Upper lobe of left lung (tissue), 6 donors: ENCODE measurements at regions not wholly inside any gene's neighbourhood (a gene's known extent, or its start where the extent isn't known, plus 50 kb on each side); places are given as distances from the start of the nearest gene placed in this dataset.

Source experiments
- ATAC-seq, 2 donors: fragments of 200-7000 bp; cut with Tn5 transposase; one replicate each; pipeline ENCODE4 v1.9.1; 2022; ENCODE audit warnings: mild to moderate bottlenecking in 2 of 2, moderate library complexity in 2 of 2; ENCODE audit not compliant: low FRiP score in 2 of 2
- DNase-seq, 2 donors: peaks; one replicate each; pipeline ENCODE4 v3.0.0-alpha.2; 2019 to 2020
- H3K27ac ChIP-seq, 4 donors: fragments of 200-600 bp; sonication (generic); one replicate each; pipeline ENCODE4 v1.5.1; 2016 to 2019
- H3K27me3 ChIP-seq, 4 donors: fragments of 200-600 bp; sonication (generic); one replicate each; pipeline ENCODE4 v1.5.1; 2017 to 2019
- H3K36me3 ChIP-seq, 4 donors: fragments of 200-600 bp; sonication (generic); one replicate each; pipeline ENCODE4 v1.5.1; 2016 to 2019
- H3K4me1 ChIP-seq, 4 donors: fragments of 200-600 bp; sonication (generic); one replicate each; pipeline ENCODE4 v1.5.1; 2018 to 2019
- H3K4me3 ChIP-seq, 4 donors: fragments of 200-600 bp; sonication (generic); one replicate each; pipeline ENCODE4 v1.5.1; 2017 to 2019; ENCODE audit warnings: mild to moderate bottlenecking in 2 of 4, moderate library complexity in 1 of 4
- H3K9me3 ChIP-seq, 4 donors: fragments of 200-600 bp; sonication (generic); one replicate each; pipeline ENCODE4 v1.5.1; 2018 to 2019
- EP300 ChIP-seq, 4 donors: sonication (generic); formaldehyde crosslinking; IDR thresholded peaks; one replicate each; pipeline ENCODE4 v1.5.1; 2017; ENCODE audit warnings: antibody characterized with exemption in 4 of 4, control low read depth in 2 of 4
- POLR2A ChIP-seq, 4 donors: fragments of 450-650 bp; IDR thresholded peaks; one replicate each; pipeline ENCODE4 v1.5.1; 2016 to 2017; ENCODE audit warnings: antibody characterized with exemption in 4 of 4, mild to moderate bottlenecking in 2 of 4
- POLR2AphosphoS5 ChIP-seq, 2 donors: sonication (generic); formaldehyde crosslinking; IDR thresholded peaks; one replicate each; pipeline ENCODE4 v1.5.1; 2017; ENCODE audit warnings: antibody characterized with exemption in 2 of 2
- WGBS, 2 donors: methylation state at CpG; one replicate each; pipeline ENCODE4 v1.1.5; 2017 to 2018; 5-methylcytosine and 5-hydroxymethylcytosine counted together
- TF ChIP-seq, protein P1 (sequence below), 6 experiments: fragments of 450-650 bp in 4 of 6; fragments of 200-600 bp in 2 of 6; sonication (generic) in 2 of 6; IDR thresholded peaks; one replicate each; pipeline ENCODE4 v1.5.1; 2016 to 2019; ENCODE audit warnings: antibody characterized with exemption in 6 of 6
- donor health status: DM: no; HTN: no; CAD: no; lungs with moderate emphysema.
- donor health status: DM: no; HTN: yes; CAD: no; lungs with severe emphysema.

DNA sequence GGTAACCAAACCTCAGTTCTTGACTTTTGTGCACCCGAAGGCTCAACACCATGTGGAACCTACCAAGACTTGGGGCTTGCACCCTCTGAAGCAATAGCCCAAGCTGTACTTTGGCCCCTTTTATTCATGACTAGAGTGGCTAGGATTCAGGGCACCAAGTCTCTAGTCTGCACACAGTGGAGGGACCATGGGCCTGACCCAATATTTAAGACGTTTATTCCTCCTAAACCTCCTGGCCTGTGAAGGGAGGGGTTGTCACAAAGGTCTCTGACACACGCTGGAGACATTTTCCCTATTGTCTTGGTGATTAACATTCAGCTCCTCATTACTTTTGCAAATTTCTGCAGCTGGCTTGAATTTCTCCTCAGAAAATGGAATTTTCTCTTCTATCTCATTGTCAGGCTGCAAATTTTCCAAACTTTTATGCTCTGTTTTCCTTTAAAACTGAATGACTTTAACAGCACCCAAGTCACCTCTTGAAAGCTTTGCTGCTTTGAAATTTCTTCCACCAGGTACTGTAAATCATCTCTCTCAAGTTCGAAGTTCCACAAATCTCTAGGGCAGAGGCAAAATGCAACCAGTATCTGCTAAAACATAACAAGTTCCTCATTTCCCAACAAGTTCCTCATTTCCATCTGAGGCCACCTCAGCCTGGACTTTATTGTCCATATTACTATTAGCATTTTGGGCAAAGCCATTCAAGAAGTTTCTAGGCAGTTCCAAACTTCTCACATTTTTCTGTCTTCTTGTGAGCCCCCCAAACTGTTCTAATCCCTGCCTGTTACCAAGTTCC lies 481.4 kb upstream of the BTBD3 start:
- Histone ChIP-seq H3K27me3 (no peaks in the 10 kb centered on the region), H3K36me3 (no peaks in the 10 kb centered on the region), H3K4me3 (no peak overlapping the region), H3K9me3 (peaks cover 0 to 6% (median 0%) of the 10 kb centered on the region in 4 donors), H3K4me1 (no peaks in the 10 kb centered on the region), H3K27ac (no peak overlapping the region)
- no peak for ATAC-seq
- WGBS, 2 donors = 66 to 73% methylated on average over 4 of the region's 4 CpGs
- TF ChIP-seq POLR2AphosphoS5 (IDR thresholded peaks at IDR 0.05) = no peak
- TF ChIP-seq EP300 (IDR thresholded peaks at IDR 0.05) = no peak
- TF ChIP-seq, protein P1, sequence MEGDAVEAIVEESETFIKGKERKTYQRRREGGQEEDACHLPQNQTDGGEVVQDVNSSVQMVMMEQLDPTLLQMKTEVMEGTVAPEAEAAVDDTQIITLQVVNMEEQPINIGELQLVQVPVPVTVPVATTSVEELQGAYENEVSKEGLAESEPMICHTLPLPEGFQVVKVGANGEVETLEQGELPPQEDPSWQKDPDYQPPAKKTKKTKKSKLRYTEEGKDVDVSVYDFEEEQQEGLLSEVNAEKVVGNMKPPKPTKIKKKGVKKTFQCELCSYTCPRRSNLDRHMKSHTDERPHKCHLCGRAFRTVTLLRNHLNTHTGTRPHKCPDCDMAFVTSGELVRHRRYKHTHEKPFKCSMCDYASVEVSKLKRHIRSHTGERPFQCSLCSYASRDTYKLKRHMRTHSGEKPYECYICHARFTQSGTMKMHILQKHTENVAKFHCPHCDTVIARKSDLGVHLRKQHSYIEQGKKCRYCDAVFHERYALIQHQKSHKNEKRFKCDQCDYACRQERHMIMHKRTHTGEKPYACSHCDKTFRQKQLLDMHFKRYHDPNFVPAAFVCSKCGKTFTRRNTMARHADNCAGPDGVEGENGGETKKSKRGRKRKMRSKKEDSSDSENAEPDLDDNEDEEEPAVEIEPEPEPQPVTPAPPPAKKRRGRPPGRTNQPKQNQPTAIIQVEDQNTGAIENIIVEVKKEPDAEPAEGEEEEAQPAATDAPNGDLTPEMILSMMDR (IDR thresholded peaks at IDR 0.05) = no peak
- no peak for TF ChIP-seq POLR2A (IDR thresholded peaks at IDR 0.05)
- no peak for DNase-seq

DNA sequence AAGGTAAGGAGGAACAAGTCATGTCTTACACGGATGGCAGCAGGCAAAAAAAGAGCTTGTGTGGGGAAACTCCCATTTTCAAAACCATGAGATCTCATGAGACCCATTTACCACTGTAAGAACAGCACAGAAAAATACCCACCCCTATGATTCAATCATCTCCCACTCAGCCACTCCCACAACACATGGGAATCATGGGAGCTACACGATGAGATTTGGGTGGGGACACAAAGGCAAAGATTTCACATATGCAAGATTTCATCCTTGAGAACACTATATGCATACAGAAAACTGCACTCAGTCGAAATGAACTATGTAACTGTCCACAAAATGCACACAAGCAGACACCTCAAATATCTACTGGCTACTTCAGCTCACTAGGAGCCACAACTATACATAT lies 480.6 kb upstream of the BTBD3 start:
- H3K27ac ChIP-seq = no peak overlapping the region
- no peaks in the 10 kb centered on the region for H3K27me3 ChIP-seq
- peaks cover 0 to 6% (median 0%) of the 10 kb centered on the region in 4 donors for H3K9me3 ChIP-seq
- 82 to 86% methylated on average over 3 of the region's 3 CpGs for WGBS, 2 donors
- DNase-seq (no peak), ATAC-seq (no peak)
- TF ChIP-seq POLR2A (IDR thresholded peaks at IDR 0.05) (no peak), EP300 (IDR thresholded peaks at IDR 0.05) (no peak), POLR2AphosphoS5 (IDR thresholded peaks at IDR 0.05) (no peak)
- TF ChIP-seq, protein P1 (IDR thresholded peaks at IDR 0.05) = no peak
- H3K4me1 ChIP-seq = no peaks in the 10 kb centered on the region
- no peak overlapping the region for H3K4me3 ChIP-seq
- H3K36me3 ChIP-seq = no peaks in the 10 kb centered on the region

DNA sequence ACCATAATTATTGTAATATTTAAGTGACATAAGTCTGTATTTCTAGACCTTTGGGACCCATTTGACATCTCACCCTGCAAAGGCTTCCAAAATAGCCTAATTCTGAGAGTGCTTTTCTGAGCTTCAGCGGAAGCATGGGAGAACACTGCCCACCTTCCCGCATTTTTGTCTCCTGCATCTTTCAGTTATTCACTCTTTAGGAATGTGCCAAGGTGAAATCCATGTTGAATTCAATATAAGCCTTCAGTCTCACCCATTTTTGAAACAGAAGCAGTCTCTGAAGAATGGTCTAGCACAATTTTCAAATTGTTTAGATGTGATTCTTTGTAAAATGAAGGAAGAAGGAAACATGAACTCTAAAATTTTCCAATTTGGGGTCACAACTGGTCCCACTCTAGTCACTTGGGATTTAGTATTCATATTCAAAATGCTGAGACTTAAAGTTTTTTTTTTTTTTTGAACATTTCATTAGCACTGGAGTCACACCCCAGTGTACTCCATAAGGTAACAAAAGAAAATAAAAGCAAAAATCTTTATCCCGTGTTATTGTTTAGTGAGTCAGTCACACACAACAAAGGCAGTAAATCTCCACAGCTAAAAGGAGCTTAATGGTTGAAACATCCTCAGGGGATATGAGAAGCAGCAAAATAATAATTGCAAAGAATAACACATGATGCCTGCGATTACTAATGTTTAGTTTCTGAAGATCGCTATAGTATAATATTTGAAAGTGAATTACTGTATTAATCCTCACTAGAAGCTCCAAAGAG lies 479.9 kb upstream of the BTBD3 start:
- WGBS, 2 donors = 94 to 96% methylated on average over 5 of the region's 5 CpGs
- ATAC-seq = no peak
- peaks cover 0 to 6% (median 0%) of the 10 kb centered on the region in 4 donors for H3K9me3 ChIP-seq

DNA sequence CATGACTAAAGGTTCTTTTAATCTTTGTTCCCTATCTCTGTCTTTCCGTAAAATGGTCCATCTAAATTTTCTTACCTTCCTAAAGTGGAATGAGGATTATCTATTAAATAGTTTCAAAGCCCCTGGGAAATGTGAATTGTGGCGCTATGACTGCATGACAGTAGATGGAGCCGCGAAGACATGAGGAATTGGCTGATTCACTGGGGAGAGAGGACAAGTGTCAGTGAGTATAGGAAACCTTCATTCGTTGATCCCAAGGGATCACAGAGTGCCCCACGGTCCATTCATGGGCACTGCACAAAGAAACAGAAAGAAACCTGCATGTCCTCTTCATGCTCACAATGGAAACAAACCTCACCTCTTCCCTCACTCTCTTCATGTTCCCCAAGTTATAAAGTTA lies 479.3 kb upstream of the BTBD3 start:
- WGBS, 2 donors = 83 to 85% methylated on average over 6 of the region's 6 CpGs

More for the DNA sequence above, 479.9 kb upstream of the BTBD3 start:
- no peak overlapping the region for H3K27ac ChIP-seq
- DNase-seq = no peak
- no peak for TF ChIP-seq POLR2A (IDR thresholded peaks at IDR 0.05)
- TF ChIP-seq POLR2AphosphoS5 (IDR thresholded peaks at IDR 0.05) = no peak
- TF ChIP-seq EP300 (IDR thresholded peaks at IDR 0.05) = no peak
- TF ChIP-seq, protein P1 (IDR thresholded peaks at IDR 0.05) = no peak
- no peak overlapping the region for H3K4me3 ChIP-seq
- H3K27me3 ChIP-seq = no peaks in the 10 kb centered on the region
- no peaks in the 10 kb centered on the region for H3K4me1 ChIP-seq
- no peaks in the 10 kb centered on the region for H3K36me3 ChIP-seq

More for the DNA sequence above, 479.3 kb upstream of the BTBD3 start:
- H3K36me3 ChIP-seq = no peaks in the 10 kb centered on the region
- H3K4me3 ChIP-seq = no peak overlapping the region
- peaks cover 0 to 6% (median 0%) of the 10 kb centered on the region in 4 donors for H3K9me3 ChIP-seq
- H3K27ac ChIP-seq = no peak overlapping the region
- DNase-seq (no peak), ATAC-seq (no peak)
- no peaks in the 10 kb centered on the region for H3K27me3 ChIP-seq
- TF ChIP-seq POLR2AphosphoS5 (IDR thresholded peaks at IDR 0.05) = no peak
- no peak for TF ChIP-seq POLR2A (IDR thresholded peaks at IDR 0.05)
- TF ChIP-seq, protein P1 (IDR thresholded peaks at IDR 0.05) = no peak
- TF ChIP-seq EP300 (IDR thresholded peaks at IDR 0.05) = no peak
- H3K4me1 ChIP-seq = no peaks in the 10 kb centered on the region
